ENCODE measurements at regions not wholly inside any gene's neighbourhood (a gene's known extent, or its start where the extent isn't known, plus 50 kb on each side); places are given as distances from the start of the nearest gene placed in this dataset.

GRCh38 chr22:26804315-26804714 is 146.9 kb downstream of the MIAT start:
- no peak for DNase-seq
- H3K36me3 Mint-ChIP-seq (ENCODE audit: low read depth), result no peaks in the 10 kb centered on the region
- H3K27me3 Mint-ChIP-seq, result no peaks in the 10 kb centered on the region
- H3K27ac Mint-ChIP-seq, result no peak overlapping the region
- H3K4me3 Mint-ChIP-seq, result no peak overlapping the region
- intact Hi-C loops (cut with micrococcal nuclease), result no loop called here
- H3K9me3 Mint-ChIP-seq, result no peaks in the 10 kb centered on the region
- H3K4me1 Mint-ChIP-seq, result no peaks in the 10 kb centered on the region

DNA sequence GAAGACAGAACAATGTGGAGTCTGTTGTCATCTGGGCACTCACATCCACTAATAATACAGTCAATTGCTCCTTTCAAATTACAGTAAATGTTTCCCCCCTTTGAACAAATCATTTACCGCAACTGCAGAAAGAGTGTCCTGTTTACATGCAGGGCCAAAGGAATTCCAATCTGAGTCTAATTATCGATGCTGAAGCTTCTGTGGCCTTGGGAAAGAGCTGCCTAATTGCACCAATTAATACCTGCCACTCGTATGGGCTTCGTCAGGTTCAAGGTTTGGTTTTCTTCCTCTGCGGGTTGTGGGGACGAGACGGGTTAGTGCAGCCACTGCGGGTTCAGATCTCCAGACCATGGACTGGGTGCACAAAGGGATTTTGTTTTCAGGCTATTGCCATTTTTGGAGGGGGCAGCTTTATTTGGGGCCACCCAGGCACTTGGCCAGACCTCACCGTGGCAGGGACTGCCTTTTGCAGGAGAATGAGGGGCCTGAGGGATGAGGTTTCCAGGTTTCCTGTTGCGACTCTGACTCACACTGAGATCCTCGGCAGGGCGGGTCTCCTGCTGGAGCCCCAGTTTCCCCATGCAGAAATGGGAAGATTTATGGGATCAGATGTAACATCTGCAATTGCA is 147.6 kb downstream of the MIAT start:
- no peak overlapping the region for H3K4me3 Mint-ChIP-seq
- no peaks in the 10 kb centered on the region for H3K9me3 Mint-ChIP-seq
- intact Hi-C loops (cut with micrococcal nuclease), result no loop called here
- no peak overlapping the region for H3K27ac Mint-ChIP-seq
- H3K4me1 Mint-ChIP-seq, result no peaks in the 10 kb centered on the region
- DNase-seq, result no peak
- H3K36me3 Mint-ChIP-seq (ENCODE audit: low read depth), result no peaks in the 10 kb centered on the region
- H3K27me3 Mint-ChIP-seq, result no peaks in the 10 kb centered on the region

DNA sequence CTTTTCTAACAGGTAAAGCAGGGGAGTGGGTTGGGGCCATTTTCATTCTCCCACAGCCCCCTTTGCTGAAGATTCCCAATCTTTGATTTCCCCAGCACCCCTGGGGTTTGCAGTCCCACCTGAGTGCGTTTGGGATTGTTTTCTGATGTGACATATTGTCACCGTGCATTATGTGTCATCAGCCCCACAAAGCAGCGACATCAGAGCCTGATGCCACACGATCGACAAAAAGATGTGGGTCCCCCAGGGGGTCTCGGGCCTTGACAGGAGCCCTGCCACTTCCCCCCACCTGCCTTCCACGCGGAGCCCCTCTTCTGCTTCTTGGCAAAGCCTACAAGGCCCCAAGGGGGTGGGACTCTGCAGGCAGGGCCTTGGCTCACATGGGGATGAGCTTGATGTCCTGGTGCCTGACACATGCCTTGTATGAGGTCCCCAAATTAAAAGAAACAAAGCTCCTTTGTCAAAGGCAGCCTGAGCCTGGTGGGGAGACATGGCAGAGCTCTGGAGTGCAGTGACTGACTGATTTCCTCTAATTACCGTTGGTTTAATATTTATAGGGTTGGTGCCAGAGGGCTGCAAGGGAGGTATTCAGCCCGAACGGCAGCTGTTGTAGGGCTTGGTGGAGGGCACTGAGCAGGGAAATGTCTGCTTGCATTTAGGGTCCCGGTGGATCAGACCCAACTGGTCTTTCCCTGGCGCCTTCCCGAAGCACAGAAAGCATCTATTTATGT is 149.2 kb downstream of the MIAT start:
- Mint-ChIP-seq H3K36me3 (ENCODE audit: low read depth) (no peaks in the 10 kb centered on the region), H3K4me1 (no peaks in the 10 kb centered on the region), H3K9me3 (no peaks in the 10 kb centered on the region), H3K4me3 (no peak overlapping the region), H3K27ac (no peak overlapping the region), H3K27me3 (no peaks in the 10 kb centered on the region)
- DNase-seq, result no peak
- intact Hi-C loops (cut with micrococcal nuclease), result no loop called here

- Mint-ChIP-seq H3K27me3 (no peaks in the 10 kb centered on the region), H3K4me1 (no peaks in the 10 kb centered on the region), H3K9me3 (peaks cover 4% of the 10 kb centered on the region), H3K4me3 (no peak overlapping the region), H3K36me3 (ENCODE audit: low read depth) (no peaks in the 10 kb centered on the region), H3K27ac (no peak overlapping the region)
- no peak for DNase-seq
- intact Hi-C loops (cut with micrococcal nuclease), result no loop called here
These were observed 154.2 kb downstream of the MIAT start for GRCh38 chr22:26811647-26811992.

- Mint-ChIP-seq H3K4me1 (no peaks in the 10 kb centered on the region), H3K4me3 (no peak overlapping the region), H3K27me3 (no peaks in the 10 kb centered on the region), H3K36me3 (ENCODE audit: low read depth) (no peaks in the 10 kb centered on the region), H3K27ac (no peak overlapping the region), H3K9me3 (peaks cover 4% of the 10 kb centered on the region)
- DNase-seq, result no peak
- intact Hi-C loops (cut with micrococcal nuclease), result no loop called here
These were observed 155.3 kb downstream of the MIAT start for GRCh38 chr22:26812731-26813130.

DNA sequence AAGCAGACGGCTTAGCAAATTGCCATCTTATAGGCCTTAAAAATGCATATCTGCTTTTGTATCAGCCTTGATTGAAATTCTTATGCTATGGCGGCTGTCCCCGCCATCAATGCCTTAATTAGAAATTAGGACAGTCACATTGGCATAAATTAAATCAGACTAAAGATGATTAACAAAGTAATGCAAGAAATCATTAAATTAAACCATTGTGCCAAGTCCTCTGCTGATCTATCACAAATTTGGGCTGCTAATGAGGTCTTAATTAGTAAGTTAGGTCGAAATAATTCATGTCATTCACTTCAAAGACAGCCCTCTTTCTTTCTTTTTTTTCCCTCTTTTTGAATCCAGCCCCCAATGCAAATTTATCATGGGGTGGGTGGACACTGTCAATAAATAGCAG is 159.3 kb downstream of the MIAT start:
- no peaks in the 10 kb centered on the region for H3K27me3 Mint-ChIP-seq
- H3K4me1 Mint-ChIP-seq, result no peaks in the 10 kb centered on the region
- intact Hi-C loops (cut with micrococcal nuclease), result no loop called here
- H3K4me3 Mint-ChIP-seq, result no peak overlapping the region
- no peak for DNase-seq
- peaks cover 9% of the 10 kb centered on the region for H3K9me3 Mint-ChIP-seq
- H3K27ac Mint-ChIP-seq, result no peak overlapping the region
- no peaks in the 10 kb centered on the region for H3K36me3 Mint-ChIP-seq (ENCODE audit: low read depth)

GRCh38 chr22:26817926-26818325 is 160.5 kb downstream of the MIAT start:
- DNase-seq, result no peak
- H3K36me3 Mint-ChIP-seq (ENCODE audit: low read depth), result no peaks in the 10 kb centered on the region
- no peak overlapping the region for H3K27ac Mint-ChIP-seq
- no peaks in the 10 kb centered on the region for H3K4me1 Mint-ChIP-seq
- H3K9me3 Mint-ChIP-seq, result peaks cover 9% of the 10 kb centered on the region
- no peaks in the 10 kb centered on the region for H3K27me3 Mint-ChIP-seq
- intact Hi-C loops (cut with micrococcal nuclease), result no loop called here
- H3K4me3 Mint-ChIP-seq, result no peak overlapping the region

GRCh38 chr22:26821854-26822253 is 164.5 kb downstream of the MIAT start:
- DNase-seq, result no peak
- Mint-ChIP-seq H3K27me3 (no peaks in the 10 kb centered on the region), H3K36me3 (ENCODE audit: low read depth) (no peaks in the 10 kb centered on the region), H3K4me1 (no peaks in the 10 kb centered on the region), H3K27ac (no peak overlapping the region), H3K9me3 (peaks cover 4% of the 10 kb centered on the region), H3K4me3 (no peak overlapping the region)
- intact Hi-C loops (cut with micrococcal nuclease), result no loop called here

DNA sequence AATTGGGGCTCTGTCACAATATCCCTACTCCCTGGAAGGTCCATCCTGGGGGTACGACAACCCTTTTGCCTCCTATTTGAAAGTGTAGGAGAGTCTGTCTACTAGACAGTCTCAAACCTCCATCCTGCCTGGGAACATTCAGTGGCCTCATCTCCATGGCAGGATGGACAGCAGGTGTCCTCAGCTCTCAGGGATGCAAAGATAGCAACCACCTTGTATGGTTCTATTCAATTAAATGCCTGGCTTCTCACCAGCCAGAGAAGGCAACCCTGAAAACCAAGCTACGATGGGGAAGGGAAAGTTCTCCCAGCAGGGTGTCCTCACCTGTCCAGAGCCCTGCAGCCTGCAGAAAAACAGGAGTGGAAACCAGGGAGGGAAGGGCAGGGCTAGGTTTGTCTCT is 164.9 kb downstream of the MIAT start:
- intact Hi-C loops (cut with micrococcal nuclease), result no loop called here
- no peak overlapping the region for H3K4me3 Mint-ChIP-seq
- peaks cover 4% of the 10 kb centered on the region for H3K9me3 Mint-ChIP-seq

DNA sequence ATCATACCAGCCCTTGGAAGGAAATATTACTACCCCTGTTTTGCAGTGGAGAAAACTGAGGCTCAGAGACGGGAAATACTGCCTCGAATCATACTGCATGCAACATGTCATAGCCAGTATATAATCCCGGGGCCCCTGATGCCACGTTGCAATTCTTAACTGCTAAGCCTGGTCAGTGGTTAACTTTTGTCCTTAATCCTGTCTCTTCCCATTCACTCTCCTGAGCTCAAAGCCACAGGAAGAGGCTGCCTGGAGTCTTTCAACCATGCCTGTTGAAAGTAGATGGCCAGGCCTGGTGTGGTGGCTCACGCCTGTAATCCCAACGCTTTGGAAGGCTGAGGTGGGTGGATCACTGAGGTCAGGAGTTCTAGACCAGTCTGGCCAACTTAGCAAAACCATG is 166.6 kb downstream of the MIAT start:
- Mint-ChIP-seq H3K27me3 (no peaks in the 10 kb centered on the region), H3K36me3 (ENCODE audit: low read depth) (no peaks in the 10 kb centered on the region), H3K9me3 (no peaks in the 10 kb centered on the region), H3K27ac (no peak overlapping the region), H3K4me1 (no peaks in the 10 kb centered on the region), H3K4me3 (no peak overlapping the region)
- intact Hi-C loops (cut with micrococcal nuclease), result no loop called here
- DNase-seq, result no peak

More for the DNA sequence above, 164.9 kb downstream of the MIAT start:
- DNase-seq, result no peak
- Mint-ChIP-seq H3K27me3 (no peaks in the 10 kb centered on the region), H3K4me1 (no peaks in the 10 kb centered on the region), H3K27ac (no peak overlapping the region), H3K36me3 (ENCODE audit: low read depth) (no peaks in the 10 kb centered on the region)

- H3K4me1 Mint-ChIP-seq, result no peaks in the 10 kb centered on the region
- intact Hi-C loops (cut with micrococcal nuclease), result no loop called here
- H3K9me3 Mint-ChIP-seq, result no peaks in the 10 kb centered on the region
- no peaks in the 10 kb centered on the region for H3K27me3 Mint-ChIP-seq
- no peak overlapping the region for H3K27ac Mint-ChIP-seq
- no peaks in the 10 kb centered on the region for H3K36me3 Mint-ChIP-seq (ENCODE audit: low read depth)
- no peak overlapping the region for H3K4me3 Mint-ChIP-seq
- DNase-seq, result no peak
These were observed 168.9 kb downstream of the MIAT start for GRCh38 chr22:26825960-26826935.

GRCh38 chr22:26827611-26828010 is 170.2 kb downstream of the MIAT start:
- Mint-ChIP-seq H3K4me1 (no peaks in the 10 kb centered on the region), H3K4me3 (no peak overlapping the region), H3K9me3 (no peaks in the 10 kb centered on the region), H3K27ac (no peak overlapping the region), H3K36me3 (ENCODE audit: low read depth) (no peaks in the 10 kb centered on the region), H3K27me3 (no peaks in the 10 kb centered on the region)
- intact Hi-C loops (cut with micrococcal nuclease), result no loop called here
- DNase-seq, result no peak

- H3K36me3 Mint-ChIP-seq (ENCODE audit: low read depth), result no peaks in the 10 kb centered on the region
- no peak for DNase-seq
- intact Hi-C loops (cut with micrococcal nuclease), result no loop called here
- no peaks in the 10 kb centered on the region for H3K4me1 Mint-ChIP-seq
- no peak overlapping the region for H3K27ac Mint-ChIP-seq
- no peaks in the 10 kb centered on the region for H3K9me3 Mint-ChIP-seq
- H3K27me3 Mint-ChIP-seq, result no peaks in the 10 kb centered on the region
- no peak overlapping the region for H3K4me3 Mint-ChIP-seq
These were observed 170.9 kb downstream of the MIAT start for GRCh38 chr22:26828311-26828710.

GRCh38 chr22:26830837-26831236 is 173.4 kb downstream of the MIAT start:
- DNase-seq, result no peak
- Mint-ChIP-seq H3K36me3 (ENCODE audit: low read depth) (no peaks in the 10 kb centered on the region), H3K4me1 (no peaks in the 10 kb centered on the region), H3K27me3 (no peaks in the 10 kb centered on the region), H3K4me3 (no peak overlapping the region), H3K27ac (no peak overlapping the region), H3K9me3 (no peaks in the 10 kb centered on the region)
- intact Hi-C loops (cut with micrococcal nuclease), result no loop called here

Measured in activated CD4-positive, alpha-beta T cell treated with anti-CD3 and anti-CD28 coated beads, Interleukin-2, amount 10 ng/mL, durations not matched to agents 24 days and 14 days (primary cell).